Inferior parietal cortex (tissue), 1 donor: ENCODE measurements at regions not wholly inside any gene's neighbourhood (a gene's known extent, or its start where the extent isn't known, plus 50 kb on each side); places are given as distances from the start of the nearest gene placed in this dataset.
"Not testable (repeated sequence)": the region's sequence is repeated elsewhere in the genome, so short reads cannot be mapped to it uniquely, and the experiment has no call there.

Source experiments
- DNase-seq: peaks from one replicate; pipeline ENCODE4 v3.0.0-alpha.2; 2016; ENCODE audit errors: extremely low spot score

DNA sequence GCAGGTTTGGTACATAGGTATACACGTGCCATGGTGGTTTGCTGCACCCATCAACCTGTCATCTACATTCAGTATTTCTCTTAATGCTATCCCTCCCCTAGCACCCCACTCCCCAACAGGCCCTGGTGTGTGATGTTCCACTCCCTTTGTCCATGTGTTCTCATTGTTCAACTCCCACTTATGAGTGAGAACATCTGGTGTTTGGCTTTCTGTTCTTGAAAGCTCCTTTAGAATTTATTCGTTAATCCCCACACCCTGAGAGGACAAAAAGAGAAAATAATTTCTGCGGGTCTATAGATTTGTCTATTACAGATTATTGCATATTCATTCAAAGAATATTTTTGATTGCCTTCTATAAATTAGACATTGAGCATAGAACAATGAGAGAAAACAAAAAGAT lies 455.5 kb downstream of the PLPP3 start:
- DNase-seq: no peak

DNA sequence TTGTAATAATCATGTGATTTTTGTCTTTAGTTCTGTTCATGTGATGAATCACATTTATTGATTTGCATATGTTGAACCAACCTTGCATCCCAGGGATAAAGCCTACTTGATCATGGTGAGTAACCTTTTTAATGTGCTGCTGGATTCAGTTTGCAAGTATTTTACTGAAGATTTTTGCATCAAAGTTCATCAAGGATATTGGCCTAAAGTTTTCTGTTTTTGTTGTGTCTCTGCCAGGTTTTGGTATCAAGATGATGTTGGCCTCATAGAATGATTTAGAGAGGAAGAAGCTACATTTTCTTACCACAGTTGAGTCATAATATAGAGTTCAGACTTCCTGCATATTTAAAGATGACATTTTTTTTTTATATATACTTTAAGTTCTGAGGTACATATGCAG lies 455.9 kb downstream of the PLPP3 start:
- DNase-seq: no peak

DNA sequence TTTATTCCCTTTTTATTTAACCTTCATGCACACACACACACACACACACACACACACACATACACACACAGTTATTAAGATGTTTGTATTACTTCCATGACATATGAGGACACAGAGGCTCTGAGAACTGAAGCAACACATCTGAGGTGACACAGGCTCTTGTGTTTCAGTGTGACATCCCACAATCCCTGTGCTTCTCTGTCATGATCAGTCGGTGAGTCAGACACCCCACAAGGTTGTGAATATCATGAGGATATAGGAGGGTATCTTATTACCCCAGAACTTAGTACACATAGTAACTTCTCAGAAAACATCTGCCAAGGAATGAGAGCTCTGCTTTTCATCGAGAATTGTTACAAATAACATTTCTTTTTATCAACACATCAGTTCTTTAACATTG lies 459.3 kb downstream of the PLPP3 start:
- no peak for DNase-seq

DNA sequence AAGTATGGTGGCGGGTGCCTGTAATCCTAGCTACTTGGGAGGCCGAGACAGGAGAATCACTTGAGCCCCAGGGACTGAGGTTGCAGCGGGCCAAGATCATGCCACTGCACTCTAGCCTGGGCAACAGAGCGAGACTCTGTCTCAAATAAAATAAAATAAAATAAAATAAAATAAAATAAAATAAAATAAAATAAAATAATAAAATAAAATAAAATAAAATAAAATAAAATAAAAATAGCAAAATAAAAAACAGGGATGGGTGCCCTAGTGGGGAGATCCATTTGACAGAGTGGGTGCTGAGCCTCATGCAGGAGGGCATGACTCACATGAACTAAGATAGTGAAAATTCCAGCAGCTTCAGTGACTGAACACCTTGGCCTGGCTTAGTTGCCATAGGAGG lies 460.7 kb downstream of the PLPP3 start:
- not testable (repeated sequence) for DNase-seq

DNA sequence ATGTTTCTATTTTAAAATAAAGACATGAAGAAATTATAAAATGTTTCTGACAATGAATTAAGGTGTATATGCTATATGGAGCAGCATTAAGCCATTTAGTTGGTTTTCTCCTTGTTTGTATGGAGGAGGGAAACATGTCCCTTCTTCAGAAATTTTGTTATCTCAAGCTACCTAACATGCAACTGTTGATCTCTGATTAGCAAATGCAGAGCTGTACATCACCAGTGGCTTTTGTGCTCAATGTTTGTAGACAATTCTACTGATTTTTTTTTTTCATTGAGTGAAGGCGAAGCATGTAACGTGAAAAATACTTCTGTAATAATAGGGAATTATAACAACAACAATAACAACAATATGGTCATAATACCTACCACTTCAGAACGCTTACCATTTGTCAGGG lies 463.7 kb downstream of the PLPP3 start:
- no peak for DNase-seq

DNA sequence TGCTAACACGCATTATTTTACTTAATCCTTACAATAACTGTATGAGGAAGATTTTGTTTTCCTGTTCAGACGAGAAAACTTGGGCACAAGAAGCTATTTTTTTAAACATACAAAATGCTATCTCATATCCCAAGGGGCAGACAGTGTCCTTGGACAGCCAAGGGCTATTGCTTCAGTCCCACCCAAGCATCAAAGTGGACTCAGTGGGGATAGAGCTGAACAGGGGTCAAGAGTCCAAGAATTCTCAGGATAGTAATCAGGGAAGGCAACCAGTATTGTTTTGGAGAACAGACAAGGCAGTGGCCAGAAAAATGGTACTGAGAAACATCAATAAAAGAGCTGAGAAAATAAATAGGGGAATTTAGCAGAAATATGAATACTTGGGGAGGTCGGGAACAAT lies 465.7 kb downstream of the PLPP3 start:
- no peak for DNase-seq

DNA sequence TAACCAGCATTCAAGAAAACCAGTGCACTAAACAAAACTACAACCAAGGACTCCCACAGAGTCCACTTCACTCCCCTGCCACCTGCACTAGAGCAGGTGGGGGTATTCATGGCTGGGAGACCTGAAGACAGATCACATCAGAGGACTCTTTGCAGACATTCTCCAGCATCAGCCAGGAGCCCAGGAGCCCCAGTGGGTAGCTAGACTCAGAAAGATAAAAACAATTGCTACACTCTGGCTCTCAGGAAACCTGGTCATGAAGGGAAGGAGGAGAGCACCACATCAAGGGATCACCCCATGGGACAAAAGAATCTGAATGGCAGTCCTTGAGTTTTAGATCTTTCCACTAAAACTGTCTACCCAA lies 472.1 kb downstream of the PLPP3 start:
- no peak for DNase-seq

DNA sequence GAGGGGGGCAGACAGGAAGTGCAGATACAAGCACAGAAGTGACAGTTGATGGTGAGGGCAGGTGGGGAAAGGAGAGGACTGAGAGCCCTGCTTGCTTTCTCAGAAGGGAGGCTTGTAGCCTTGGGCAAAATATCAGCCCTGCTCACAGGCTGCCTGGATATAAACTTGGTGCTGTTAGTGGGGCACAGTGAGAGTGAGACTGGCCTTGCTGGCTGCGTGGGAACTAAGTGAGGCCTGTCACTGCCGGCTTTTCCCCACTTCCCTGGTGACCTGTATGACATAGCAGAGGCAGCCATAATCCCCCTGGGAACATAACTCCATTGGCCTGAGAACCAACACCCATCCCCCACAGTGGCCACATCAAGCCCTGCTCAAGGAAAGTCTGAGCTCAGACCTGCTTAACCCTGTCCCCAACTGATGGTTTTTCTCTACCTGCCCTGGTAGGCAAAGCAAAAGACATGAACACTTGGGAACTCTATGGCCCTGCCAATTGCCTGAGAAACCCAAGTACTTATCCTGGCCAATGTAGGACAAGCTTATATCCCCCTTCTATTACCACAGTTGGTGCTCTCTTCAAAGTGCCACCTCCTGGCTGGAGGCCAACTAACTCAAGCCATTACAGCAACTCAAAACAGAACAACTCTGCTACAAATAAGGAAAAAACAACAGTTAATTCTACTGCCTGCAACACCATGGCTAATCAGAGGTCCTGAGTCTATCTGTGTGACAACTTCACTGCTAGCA lies 472.7 kb downstream of the PLPP3 start:
- no peak for DNase-seq

DNA sequence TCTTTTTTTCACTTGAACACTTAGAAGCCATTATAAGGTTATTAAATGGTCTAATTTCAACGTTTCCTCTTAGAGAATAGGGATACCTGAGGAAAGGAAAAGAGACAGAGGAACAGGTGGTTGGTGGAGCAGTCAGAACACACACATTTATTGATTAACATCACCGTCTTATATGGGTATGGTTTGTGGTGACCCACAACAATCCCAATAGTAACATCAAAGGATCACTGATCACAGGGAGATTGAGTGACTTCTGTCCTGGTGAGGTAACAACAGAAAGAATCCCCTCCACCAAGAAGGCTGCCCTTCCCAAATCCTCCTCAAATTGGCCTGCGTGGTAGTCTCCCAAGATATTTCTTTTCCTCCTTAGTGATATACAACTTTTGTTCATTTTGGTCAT lies 474.0 kb downstream of the PLPP3 start:
- no peak for DNase-seq

DNA sequence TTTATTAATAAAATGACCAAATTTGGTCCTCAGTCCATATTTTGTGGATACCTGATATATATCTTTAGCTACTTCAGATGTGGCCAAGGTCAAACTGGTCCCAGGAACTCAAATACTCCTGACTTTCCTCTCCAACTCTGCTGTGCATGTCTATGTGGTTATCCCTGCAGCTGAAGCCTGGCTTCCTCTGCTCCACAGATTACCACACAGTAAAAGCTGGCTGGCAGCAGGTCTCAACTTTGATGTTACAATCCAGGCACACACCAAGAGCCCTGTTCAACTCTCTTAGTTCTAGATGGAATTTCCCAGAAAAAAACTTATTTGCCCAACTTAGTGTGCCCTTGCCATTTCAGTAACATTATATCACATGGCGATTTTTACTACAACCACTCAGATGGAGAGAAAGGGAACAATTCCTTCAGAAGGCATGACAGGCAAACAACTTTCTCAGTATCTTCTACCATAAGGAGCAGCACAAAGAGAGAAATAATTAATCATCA lies 479.5 kb downstream of the PLPP3 start:
- no peak for DNase-seq

DNA sequence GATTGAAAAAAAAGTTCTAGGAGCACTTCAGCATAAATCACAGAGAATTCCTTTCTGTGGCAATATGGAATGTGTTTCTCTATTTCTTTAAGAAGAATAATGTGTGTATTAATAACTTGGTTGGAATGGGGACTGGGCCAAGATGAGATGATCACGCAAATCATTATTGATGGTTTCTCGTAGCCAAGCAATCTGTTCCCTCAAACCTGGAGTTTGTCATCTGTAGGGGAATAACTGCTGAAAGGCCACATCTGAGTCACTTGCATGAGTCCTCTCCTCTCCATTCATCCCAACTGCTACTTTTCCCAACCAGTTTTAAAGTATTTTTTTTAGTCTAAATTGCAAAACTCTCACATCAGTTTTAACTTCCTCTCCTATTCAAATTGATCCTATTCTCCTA lies 480.4 kb downstream of the PLPP3 start:
- no peak for DNase-seq

DNA sequence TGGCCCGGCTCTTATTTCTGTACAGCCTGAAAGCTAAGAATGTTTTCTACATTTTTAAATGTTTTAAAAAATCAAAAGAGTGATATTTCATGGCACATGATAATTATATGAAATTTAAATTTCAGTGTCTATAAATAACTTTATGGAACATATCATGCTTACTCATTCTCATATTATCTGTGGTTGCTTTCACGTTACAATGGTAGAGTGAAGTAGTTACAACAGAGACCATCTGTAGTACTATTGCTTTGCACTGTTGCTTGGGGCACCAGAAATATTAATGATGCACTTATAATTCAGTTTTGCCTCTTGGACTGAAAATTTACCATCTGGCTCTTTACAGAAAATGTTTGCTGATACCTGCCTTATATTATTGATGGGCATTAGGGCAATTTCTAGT lies 481.6 kb downstream of the PLPP3 start:
- DNase-seq: no peak

DNA sequence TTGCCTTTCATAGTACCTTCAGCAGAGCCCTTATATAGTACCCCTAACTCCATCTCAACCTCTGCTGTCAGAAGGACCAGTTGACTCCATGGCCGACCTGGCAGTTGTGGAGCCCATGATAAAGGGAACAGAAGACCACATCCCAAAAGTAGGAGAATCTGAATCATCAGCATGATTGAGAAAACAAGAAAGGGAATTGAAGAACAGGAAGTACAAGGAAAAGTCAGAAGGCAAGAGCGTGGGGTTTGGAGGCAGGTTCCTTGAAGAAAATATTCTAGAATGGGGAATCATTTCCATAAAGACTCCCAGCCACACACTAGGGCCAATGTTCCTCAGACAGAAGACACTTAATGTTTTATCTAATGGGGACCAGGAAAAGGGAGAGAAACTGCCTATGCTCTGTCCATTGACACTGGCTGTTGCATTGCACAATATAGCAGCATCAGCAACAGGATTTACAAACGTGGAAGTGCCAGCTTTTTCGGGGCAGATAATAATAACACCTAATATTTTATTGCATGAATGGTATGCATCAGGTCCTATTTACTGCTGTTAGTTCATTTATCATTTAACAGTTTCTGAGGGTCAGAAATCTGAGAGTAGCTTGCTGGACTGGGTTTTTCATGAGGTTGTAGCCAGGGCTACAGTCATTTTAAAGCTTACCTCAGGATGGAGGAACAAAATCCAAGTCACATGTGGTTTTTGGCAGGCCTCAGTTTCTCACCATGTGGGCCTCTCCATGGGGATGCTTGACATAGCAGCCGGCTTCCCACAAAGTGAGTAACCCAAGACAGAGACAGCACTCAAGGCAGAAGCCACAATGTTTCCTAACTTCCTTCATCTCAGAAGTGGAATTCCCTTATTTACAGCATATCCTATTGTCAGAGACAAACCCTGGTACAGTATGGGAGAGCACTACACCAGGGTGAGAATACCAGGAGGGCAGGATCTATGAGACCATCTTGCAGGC lies 483.4 kb downstream of the PLPP3 start:
- no peak for DNase-seq

DNA sequence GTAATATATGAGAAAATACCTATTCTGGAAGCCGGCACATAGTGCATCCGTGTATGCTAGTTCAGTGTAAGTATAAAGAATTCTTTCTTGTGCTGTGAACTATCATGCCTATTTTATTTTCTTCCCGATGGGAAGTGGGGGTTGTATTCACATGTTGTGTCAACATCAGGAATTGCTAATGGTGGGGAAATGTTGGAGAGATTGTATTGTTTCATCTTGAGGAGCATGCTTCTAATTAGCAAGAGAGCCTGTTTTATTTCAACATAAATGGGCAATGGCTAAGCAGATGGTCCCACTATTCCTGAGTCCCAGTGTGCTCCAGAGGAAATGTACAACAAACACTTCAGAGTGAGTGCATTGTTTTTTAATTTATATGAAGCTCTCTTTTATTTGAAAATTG lies 485.2 kb downstream of the PLPP3 start:
- DNase-seq: no peak

DNA sequence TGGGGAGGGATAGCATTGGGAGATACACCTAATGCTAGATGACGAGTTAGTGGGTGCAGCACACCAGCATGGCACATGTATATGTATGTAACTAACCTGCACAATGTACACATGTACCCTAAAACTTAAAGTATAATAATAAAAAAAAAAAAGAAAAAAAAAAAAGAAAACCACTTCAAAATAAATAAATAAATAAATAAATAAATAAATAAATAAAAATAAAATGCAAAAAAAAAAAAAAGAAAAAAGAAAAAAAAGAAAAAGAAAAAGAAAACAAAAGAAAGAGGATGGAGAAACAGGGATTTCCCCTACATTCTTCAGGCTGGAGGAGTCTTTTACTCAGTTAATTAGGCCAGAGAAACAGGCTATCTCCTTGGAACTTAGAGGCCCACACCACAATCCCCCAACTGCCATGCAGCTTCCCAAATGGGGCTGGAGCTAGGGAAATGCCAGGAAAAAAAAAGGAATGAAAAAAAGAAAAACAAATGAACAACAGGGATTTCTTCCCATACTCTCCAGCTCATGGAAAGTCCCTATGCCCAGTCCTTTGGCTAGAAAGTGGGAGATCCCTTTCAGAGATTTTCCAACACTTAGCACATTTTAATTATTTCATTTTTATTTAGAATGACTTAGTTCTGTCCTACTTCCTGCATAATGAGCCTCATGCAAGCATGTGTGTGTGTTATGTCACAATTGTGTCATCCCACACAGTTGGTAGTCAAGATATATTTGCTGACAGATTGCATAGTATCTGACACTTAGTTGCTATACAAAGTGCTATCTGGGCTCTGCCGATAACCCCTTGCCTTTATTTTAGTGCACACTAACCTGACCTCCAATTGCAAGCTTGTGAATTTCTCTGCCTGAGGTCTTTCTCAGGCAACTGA lies 486.4 kb downstream of the PLPP3 start:
- no peak for DNase-seq

DNA sequence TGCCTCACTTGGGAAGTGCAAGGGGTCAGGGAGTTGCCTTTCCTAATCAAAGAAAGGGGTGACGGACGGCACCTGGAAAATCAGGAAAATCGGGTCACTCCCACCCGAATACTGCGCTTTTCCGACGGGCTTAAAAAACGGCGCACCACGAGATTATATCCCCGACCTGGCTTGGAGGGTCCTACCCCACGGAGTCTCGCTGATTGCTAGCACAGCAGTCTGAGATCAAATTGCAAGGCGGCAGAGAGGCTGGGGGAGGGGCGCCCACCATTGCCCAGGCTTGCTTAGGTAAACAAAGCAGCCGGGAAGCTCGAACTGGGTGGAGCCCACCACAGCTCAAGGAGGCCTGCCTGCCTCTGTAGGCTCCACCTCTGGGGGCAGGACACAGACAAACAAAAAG lies 489.5 kb downstream of the PLPP3 start:
- DNase-seq: not testable (repeated sequence)

DNA sequence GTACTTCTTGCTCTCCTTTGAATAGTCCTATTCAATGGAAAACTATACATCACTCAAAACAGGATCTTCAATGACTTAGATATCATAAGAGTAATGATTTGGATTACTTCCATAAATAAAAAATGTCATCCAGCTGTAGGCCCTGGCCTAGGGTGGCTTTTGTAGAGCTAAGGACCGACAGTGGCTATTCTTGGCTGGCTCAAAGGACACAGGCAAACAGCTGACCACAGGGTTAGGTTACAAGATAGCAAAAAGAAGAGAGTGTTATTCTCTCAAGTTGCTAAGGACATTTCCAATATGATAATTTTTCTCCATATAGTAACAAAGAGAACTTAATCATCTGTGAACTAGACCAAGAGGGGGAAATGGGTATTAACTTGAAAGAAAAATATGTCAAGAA lies 495.1 kb downstream of the PLPP3 start:
- DNase-seq: no peak

DNA sequence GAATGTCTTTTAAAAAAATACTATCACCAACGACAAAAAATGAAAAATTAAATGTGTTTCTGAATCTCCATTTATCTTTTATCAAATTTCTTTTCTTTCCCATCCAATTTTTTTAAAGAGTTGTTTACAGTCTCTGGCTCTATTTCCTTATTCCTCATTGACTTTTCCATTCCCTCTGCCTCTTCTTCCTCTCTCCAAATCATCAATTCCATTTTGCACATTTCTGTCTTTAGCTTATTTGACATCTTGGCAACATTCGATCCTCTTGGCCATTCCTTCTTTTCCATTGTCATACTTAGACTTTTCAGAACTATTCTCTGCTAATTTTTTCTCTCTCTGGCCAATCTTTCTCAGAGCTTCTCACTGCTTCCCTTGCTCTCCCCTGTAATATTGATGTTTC lies 497.6 kb downstream of the PLPP3 start:
- no peak for DNase-seq

DNA sequence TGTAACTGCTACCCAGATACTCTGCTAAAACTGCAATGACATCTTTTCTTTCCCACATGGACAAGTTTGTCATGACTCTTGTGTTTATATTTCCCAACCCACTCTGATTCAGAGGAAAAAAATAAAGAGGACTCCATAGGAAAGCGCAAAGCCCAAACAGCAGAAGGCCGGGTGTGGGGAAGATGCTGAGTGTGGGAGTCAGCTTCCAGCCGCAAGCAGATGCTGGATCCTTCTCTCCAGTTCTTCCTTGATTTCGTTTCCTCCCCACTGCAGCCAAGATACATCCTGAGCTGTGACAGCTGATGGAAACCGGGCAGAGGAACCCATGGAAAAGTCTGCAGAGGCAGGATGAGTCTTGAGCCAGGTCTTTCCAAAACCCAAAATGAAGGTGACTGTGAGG lies 498.2 kb downstream of the PLPP3 start:
- no peak for DNase-seq

DNA sequence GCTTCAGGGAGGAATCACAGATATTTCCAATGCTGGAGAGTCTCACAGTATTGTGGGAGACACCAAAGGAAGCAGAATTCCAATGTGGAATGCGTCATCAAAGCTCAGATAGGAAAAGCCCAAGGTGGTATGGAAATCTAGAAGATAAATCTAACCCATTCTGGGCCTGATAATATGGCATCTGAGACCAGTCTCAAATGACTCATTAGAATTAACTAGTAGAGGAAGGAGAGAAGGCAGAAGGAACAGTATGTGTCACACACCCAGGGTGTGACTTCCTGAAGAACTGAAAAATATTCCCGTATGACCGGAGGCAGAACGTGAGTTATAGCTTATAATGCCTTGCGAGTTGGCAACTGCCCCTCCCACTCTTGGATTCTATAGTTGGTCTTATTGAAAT lies 499.2 kb downstream of the PLPP3 start:
- no peak for DNase-seq

DNA sequence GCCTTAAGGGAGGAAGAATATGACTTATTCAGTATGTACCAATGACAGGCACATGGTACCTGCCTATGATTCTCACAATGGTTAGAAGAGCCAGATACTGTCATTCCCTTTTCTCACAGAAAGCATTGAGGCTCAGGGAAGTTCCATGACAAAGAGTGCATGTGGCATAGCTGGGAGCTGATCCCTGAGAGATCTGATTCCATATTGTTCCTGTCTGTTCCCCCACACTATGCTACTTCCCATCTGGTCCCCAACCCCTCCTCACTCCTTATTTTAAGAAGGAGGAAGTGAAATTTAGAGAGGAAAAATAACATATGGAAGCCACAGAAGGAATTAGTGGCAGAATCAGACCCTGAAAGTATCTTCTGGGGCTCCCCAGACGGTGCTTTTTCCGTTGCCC lies 500.0 kb downstream of the PLPP3 start:
- no peak for DNase-seq

DNA sequence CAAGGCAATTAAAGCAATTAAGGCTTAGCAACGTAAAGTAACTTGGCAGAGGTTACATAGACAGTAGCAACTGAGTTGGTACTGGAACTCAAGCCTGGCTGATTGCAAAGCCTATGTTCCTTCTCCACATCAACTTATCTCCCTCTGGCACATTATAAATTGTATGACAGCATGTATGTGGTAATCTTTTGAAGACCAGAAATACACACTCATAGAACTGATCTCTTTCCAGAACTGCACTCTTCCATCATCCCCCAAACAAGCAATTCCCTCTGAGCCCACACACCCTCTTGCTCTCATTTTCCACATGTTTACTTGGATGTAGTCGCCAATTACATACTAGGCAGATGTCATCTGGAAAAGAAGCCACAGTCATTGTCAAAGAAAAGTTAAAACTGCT lies 502.2 kb downstream of the PLPP3 start:
- no peak for DNase-seq
